Uterus (tissue), 3 donors: ENCODE measurements at regions not wholly inside any gene's neighbourhood (a gene's known extent, or its start where the extent isn't known, plus 50 kb on each side); places are given as distances from the start of the nearest gene placed in this dataset.

Experiments used
- DNase-seq, 2 donors: peaks; one replicate each; pipeline ENCODE4 v3.0.0-alpha.2; 2019 to 2020
- H3K27ac ChIP-seq, 2 donors: fragments of 200-600 bp; sonication (generic); 1 replicate in 1 of 2; 2 replicates in 1 of 2; pipeline ENCODE4 v1.5.1; 2016 to 2018
- H3K27me3 ChIP-seq, 2 donors: fragments of 200-600 bp; sonication (generic); one replicate each; pipeline ENCODE4 v1.5.1; 2018 to 2019; ENCODE audit warnings: control low read depth in 1 of 2
- H3K36me3 ChIP-seq, 2 donors: fragments of 200-600 bp; sonication (generic); one replicate each; pipeline ENCODE4 v1.5.1; 2019; ENCODE audit warnings: control low read depth in 1 of 2
- H3K4me1 ChIP-seq, 2 donors: fragments of 200-600 bp; sonication (generic); one replicate each; pipeline ENCODE4 v1.5.1; 2018 to 2019; ENCODE audit warnings: control low read depth in 1 of 2
- H3K4me3 ChIP-seq, 2 donors: fragments of 200-600 bp; sonication (generic); 1 replicate in 1 of 2; 2 replicates in 1 of 2; pipeline ENCODE4 v1.5.1; 2018 to 2019; ENCODE audit warnings: mild to moderate bottlenecking in 1 of 2
- H3K9me3 ChIP-seq, 2 donors: fragments of 200-600 bp; sonication (generic); one replicate each; pipeline ENCODE4 v1.5.1; 2019; ENCODE audit warnings: control low read depth in 1 of 2
- POLR2A ChIP-seq, 2 donors: fragments of 450-650 bp; IDR thresholded peaks; one replicate each; pipeline ENCODE4 v1.6.1; 2016; ENCODE audit warnings: antibody characterized with exemption in 2 of 2, mild to moderate bottlenecking in 1 of 2, moderate library complexity in 1 of 2
- intact Hi-C: fragments of 100-400 bp; cut with DNase I; formaldehyde crosslinking; loops from one replicate; pipeline ENCODE4 v1.15.1; 2023; ENCODE audit warnings: low total_unique reads
- TF ChIP-seq, protein P1 (sequence below), 4 experiments: fragments of 200-600 bp in 2 of 4; fragments of 450-650 bp in 2 of 4; sonication (generic) in 2 of 4; IDR thresholded peaks; one replicate each; pipeline ENCODE4 v1.5.1; 2016 to 2019; ENCODE audit warnings: antibody characterized with exemption in 4 of 4, mild to moderate bottlenecking in 2 of 4, moderate library complexity in 1 of 4
- donor health status: DM: yes; HTN: yes; CAD: no.

DNA sequence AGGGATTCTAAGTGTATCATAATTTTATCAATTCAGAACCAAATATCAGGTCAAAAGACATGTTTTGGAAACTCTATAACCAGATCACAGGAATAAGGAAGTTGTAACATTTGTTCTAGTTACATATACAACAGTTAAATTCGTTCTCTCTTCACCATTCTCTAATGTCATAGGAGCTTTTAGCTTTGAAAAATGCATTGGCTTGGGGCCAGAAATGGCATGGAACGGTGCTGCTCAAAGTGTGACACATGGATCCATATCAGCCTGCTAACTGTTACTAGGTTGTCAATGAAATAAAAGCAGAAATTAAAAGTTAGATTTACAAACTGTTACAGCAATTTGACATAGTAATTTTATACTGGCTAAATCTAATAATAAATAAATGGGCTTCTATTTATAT, 120.3 kb downstream of the LCA5 start:
- intact Hi-C loops = no loop called here
- H3K4me3 ChIP-seq = no peak overlapping the region

DNA sequence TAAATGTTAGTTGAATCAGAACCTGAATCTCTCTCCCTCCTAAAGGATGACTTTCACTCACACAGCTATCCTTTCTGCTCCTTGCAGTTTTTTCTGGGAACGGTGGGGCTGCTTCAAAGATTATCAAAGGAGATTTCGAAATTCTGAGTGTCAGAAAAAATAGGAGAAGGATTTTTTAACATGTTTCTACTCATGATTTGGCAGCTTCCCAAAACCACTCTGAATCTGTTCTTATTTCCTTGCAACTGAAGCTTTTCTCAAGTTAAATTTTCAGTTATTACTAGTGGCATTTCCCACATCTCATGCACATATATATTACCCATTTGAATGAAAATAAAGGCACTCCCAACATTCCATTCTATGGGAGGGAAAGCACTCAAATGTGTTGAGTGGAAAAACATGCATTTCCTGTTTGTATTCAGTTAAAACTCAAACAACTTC, 123.6 kb downstream of the LCA5 start:
- Histone ChIP-seq H3K4me3 (no peak overlapping the region), H3K27ac (no peak overlapping the region), H3K9me3 (no peaks in the 10 kb centered on the region), H3K4me1 (no peaks in the 10 kb centered on the region), H3K36me3 (no peaks in the 10 kb centered on the region), H3K27me3 (no peaks in the 10 kb centered on the region)
- no peak for TF ChIP-seq POLR2A (IDR thresholded peaks at IDR 0.05)
- TF ChIP-seq, protein P1, sequence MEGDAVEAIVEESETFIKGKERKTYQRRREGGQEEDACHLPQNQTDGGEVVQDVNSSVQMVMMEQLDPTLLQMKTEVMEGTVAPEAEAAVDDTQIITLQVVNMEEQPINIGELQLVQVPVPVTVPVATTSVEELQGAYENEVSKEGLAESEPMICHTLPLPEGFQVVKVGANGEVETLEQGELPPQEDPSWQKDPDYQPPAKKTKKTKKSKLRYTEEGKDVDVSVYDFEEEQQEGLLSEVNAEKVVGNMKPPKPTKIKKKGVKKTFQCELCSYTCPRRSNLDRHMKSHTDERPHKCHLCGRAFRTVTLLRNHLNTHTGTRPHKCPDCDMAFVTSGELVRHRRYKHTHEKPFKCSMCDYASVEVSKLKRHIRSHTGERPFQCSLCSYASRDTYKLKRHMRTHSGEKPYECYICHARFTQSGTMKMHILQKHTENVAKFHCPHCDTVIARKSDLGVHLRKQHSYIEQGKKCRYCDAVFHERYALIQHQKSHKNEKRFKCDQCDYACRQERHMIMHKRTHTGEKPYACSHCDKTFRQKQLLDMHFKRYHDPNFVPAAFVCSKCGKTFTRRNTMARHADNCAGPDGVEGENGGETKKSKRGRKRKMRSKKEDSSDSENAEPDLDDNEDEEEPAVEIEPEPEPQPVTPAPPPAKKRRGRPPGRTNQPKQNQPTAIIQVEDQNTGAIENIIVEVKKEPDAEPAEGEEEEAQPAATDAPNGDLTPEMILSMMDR (IDR thresholded peaks at IDR 0.05) = no peak
- DNase-seq = no peak
- intact Hi-C loops = no loop called here

More for the DNA sequence above, 120.3 kb downstream of the LCA5 start:
- no peaks in the 10 kb centered on the region for H3K36me3 ChIP-seq
- H3K27me3 ChIP-seq = no peaks in the 10 kb centered on the region
- no peaks in the 10 kb centered on the region for H3K9me3 ChIP-seq
- no peak overlapping the region for H3K27ac ChIP-seq
- H3K4me1 ChIP-seq = no peaks in the 10 kb centered on the region
- TF ChIP-seq, protein P1 (IDR thresholded peaks at IDR 0.05) = no peak
- no peak for TF ChIP-seq POLR2A (IDR thresholded peaks at IDR 0.05)
- DNase-seq = no peak

GRCh38 chr6:79410806-79411205, 126.4 kb downstream of the LCA5 start:
- Histone ChIP-seq H3K27ac (no peak overlapping the region), H3K9me3 (no peaks in the 10 kb centered on the region)
- TF ChIP-seq, protein P1 (IDR thresholded peaks at IDR 0.05) = no peak
- no peak for TF ChIP-seq POLR2A (IDR thresholded peaks at IDR 0.05)

GRCh38 chr6:79408256-79408974, 128.8 kb downstream of the LCA5 start:
- no peak for DNase-seq
- Histone ChIP-seq H3K27me3 (no peaks in the 10 kb centered on the region), H3K4me1 (no peaks in the 10 kb centered on the region), H3K4me3 (no peak overlapping the region), H3K9me3 (no peaks in the 10 kb centered on the region), H3K36me3 (no peaks in the 10 kb centered on the region), H3K27ac (no peak overlapping the region)
- intact Hi-C loops = no loop called here
- TF ChIP-seq, protein P1 (IDR thresholded peaks at IDR 0.05) = no peak

More at GRCh38 chr6:79410806-79411205, 126.4 kb downstream of the LCA5 start:
- DNase-seq = no peak
- no peaks in the 10 kb centered on the region for H3K36me3 ChIP-seq
- intact Hi-C loops = no loop called here
- no peak overlapping the region for H3K4me3 ChIP-seq
- no peaks in the 10 kb centered on the region for H3K4me1 ChIP-seq
- H3K27me3 ChIP-seq = no peaks in the 10 kb centered on the region

DNA sequence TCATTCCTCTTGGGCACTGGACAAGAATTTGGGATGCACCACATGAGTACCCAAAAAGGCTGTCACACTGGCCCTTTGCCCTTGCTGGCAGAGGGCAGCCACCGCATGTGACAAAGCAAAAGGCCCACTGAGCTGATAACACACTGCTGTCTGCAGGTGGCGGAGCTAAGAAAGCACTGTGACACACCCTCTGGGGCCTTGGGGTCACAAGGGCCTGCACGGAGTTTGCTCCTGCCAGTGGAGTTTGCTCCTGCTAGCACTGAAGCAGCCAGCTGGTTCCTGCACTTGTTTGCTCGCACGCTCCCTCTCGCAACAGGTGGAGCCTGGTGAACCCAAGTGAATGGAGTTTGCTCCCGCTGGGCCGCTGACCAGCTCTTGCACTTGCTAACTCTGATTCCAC, 132.6 kb downstream of the LCA5 start:
- H3K4me3 ChIP-seq = no peak overlapping the region
- no peak overlapping the region for H3K27ac ChIP-seq
- no peaks in the 10 kb centered on the region for H3K27me3 ChIP-seq
- DNase-seq = no peak
- no peaks in the 10 kb centered on the region for H3K9me3 ChIP-seq
- no peaks in the 10 kb centered on the region for H3K4me1 ChIP-seq
- intact Hi-C loops = no loop called here
- TF ChIP-seq, protein P1 (IDR thresholded peaks at IDR 0.05) = no peak
- no peak for TF ChIP-seq POLR2A (IDR thresholded peaks at IDR 0.05)
- no peaks in the 10 kb centered on the region for H3K36me3 ChIP-seq
